ENCODE measurements at regions not wholly inside any gene's neighbourhood (a gene's known extent, or its start where the extent isn't known, plus 50 kb on each side); places are given as distances from the start of the nearest gene placed in this dataset.

DNA sequence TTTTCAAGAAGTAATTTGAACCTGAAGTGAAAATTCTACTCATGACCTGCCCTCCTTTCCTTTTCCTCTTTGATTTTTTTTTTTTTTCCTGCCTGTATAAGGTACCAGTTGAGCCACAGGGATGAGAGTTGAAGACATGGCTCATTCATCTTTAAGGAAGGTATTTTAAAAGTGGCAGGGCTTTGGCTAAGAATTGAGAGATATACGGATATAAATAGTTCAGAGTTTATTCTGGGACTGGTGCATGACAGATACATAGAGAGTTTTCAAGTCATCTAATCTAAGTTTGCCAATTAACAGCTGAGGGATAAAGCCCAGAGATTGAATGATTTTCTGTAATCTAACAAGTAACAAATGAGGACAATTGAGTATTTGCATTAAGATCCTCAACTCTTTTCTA, 69.8 kb downstream of the BTBD3 start:
- POLR2A ChIA-PET: no interaction called here
- H3K36me3 ChIP-seq (replicated peaks in 1 of 2; ENCODE audit: control extremely low read depth in 1 of 2, control insufficient read depth in 1 of 2, extremely low read depth in 1 of 2, insufficient read depth in 2 of 2, low read length in 1 of 2): no peaks in the 10 kb centered on the region
- H2AFZ ChIP-seq (ENCODE audit: insufficient read depth, low read depth, low read length, poor library complexity, severe bottlenecking): no peak overlapping the region
- H3K4me3 ChIP-seq (ENCODE audit: control extremely low read depth in 1 of 5, extremely low read depth in 1 of 5, insufficient read depth in 1 of 5, low read depth in 2 of 5, low read length in 4 of 5): no peak overlapping the region
- no CpG with 5 or more reads among the region's 1 CpG for WGBS (ENCODE audit: insufficient coverage)
- H3K4me1 ChIP-seq (ENCODE audit: control insufficient read depth in 2 of 2, insufficient read depth in 2 of 2, low read length in 2 of 2): no peaks in the 10 kb centered on the region
- no peak for DNase-seq
- H3K27me3 ChIP-seq (replicated peaks in 1 of 4; ENCODE audit: control extremely low read depth in 1 of 4, control insufficient read depth in 3 of 4, insufficient read depth in 4 of 4, low read length in 3 of 4): no peaks in the 10 kb centered on the region
- H3K27ac ChIP-seq (ENCODE audit: low read length in 2 of 2): no peak overlapping the region
- no peaks in the 10 kb centered on the region for H4K20me1 ChIP-seq (ENCODE audit: control insufficient read depth, insufficient read depth, low read length, poor library complexity, severe bottlenecking)
- no peak overlapping the region for H3K27ac Mint-ChIP-seq
- ATAC-seq (ENCODE audit: low read depth): no peak
- no peaks in the 10 kb centered on the region for H3K9me3 ChIP-seq (ENCODE audit: control extremely low read depth in 1 of 3, control insufficient read depth in 2 of 3, insufficient read depth in 1 of 3, low read length in 2 of 3)
- no peak overlapping the region for H3K4me3 Mint-ChIP-seq
- no peaks in the 10 kb centered on the region for H3K9me3 Mint-ChIP-seq (ENCODE audit: insufficient read depth)
- H3K9ac ChIP-seq (ENCODE audit: low read length): no peak overlapping the region
- CTCF ChIA-PET: no interaction called here
- TF ChIP-seq, protein P1, sequence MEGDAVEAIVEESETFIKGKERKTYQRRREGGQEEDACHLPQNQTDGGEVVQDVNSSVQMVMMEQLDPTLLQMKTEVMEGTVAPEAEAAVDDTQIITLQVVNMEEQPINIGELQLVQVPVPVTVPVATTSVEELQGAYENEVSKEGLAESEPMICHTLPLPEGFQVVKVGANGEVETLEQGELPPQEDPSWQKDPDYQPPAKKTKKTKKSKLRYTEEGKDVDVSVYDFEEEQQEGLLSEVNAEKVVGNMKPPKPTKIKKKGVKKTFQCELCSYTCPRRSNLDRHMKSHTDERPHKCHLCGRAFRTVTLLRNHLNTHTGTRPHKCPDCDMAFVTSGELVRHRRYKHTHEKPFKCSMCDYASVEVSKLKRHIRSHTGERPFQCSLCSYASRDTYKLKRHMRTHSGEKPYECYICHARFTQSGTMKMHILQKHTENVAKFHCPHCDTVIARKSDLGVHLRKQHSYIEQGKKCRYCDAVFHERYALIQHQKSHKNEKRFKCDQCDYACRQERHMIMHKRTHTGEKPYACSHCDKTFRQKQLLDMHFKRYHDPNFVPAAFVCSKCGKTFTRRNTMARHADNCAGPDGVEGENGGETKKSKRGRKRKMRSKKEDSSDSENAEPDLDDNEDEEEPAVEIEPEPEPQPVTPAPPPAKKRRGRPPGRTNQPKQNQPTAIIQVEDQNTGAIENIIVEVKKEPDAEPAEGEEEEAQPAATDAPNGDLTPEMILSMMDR (IDR thresholded peaks at IDR 0.05): no peak
- TF ChIP-seq EZH2 (IDR thresholded peaks at IDR 0.05; ENCODE audit: borderline replicate concordance, insufficient read depth, low read depth, low read length, poor library complexity, severe bottlenecking): no peak
- no peaks in the 10 kb centered on the region for H3K4me1 Mint-ChIP-seq
- no peaks in the 10 kb centered on the region for H3K79me2 ChIP-seq (ENCODE audit: control insufficient read depth, insufficient read depth, low read length)
- no peak overlapping the region for H3K4me2 ChIP-seq (replicated peaks; ENCODE audit: low read depth, low read length, poor library complexity, severe bottlenecking)
- intact Hi-C loops (cut with micrococcal nuclease): no loop called here
- H3K27me3 Mint-ChIP-seq: no peaks in the 10 kb centered on the region

GRCh38 chr20:11989018-11989771, 71.5 kb downstream of the BTBD3 start:
- Histone ChIP-seq H2AFZ (ENCODE audit: insufficient read depth, low read depth, low read length, poor library complexity, severe bottlenecking) (no peak overlapping the region), H3K27me3 (replicated peaks in 1 of 4; ENCODE audit: control extremely low read depth in 1 of 4, control insufficient read depth in 3 of 4, insufficient read depth in 4 of 4, low read length in 3 of 4) (no peaks in the 10 kb centered on the region), H3K27ac (ENCODE audit: low read length in 2 of 2) (no peak overlapping the region), H3K9me3 (ENCODE audit: control extremely low read depth in 1 of 3, control insufficient read depth in 2 of 3, insufficient read depth in 1 of 3, low read length in 2 of 3) (no peaks in the 10 kb centered on the region), H3K9ac (ENCODE audit: low read length) (no peak overlapping the region), H3K36me3 (replicated peaks in 1 of 2; ENCODE audit: control extremely low read depth in 1 of 2, control insufficient read depth in 1 of 2, extremely low read depth in 1 of 2, insufficient read depth in 2 of 2, low read length in 1 of 2) (no peaks in the 10 kb centered on the region), H3K4me2 (replicated peaks; ENCODE audit: low read depth, low read length, poor library complexity, severe bottlenecking) (no peak overlapping the region), H3K4me3 (ENCODE audit: control extremely low read depth in 1 of 5, extremely low read depth in 1 of 5, insufficient read depth in 1 of 5, low read depth in 2 of 5, low read length in 4 of 5) (no peak overlapping the region), H4K20me1 (ENCODE audit: control insufficient read depth, insufficient read depth, low read length, poor library complexity, severe bottlenecking) (no peaks in the 10 kb centered on the region), H3K4me1 (ENCODE audit: control insufficient read depth in 2 of 2, insufficient read depth in 2 of 2, low read length in 2 of 2) (no peaks in the 10 kb centered on the region), H3K79me2 (ENCODE audit: control insufficient read depth, insufficient read depth, low read length) (no peaks in the 10 kb centered on the region)
- ATAC-seq (ENCODE audit: low read depth) (no peak), DNase-seq (no peak)
- TF ChIP-seq, protein P1 (IDR thresholded peaks at IDR 0.05): no peak
- no peak for TF ChIP-seq EZH2 (IDR thresholded peaks at IDR 0.05; ENCODE audit: borderline replicate concordance, insufficient read depth, low read depth, low read length, poor library complexity, severe bottlenecking)
- no peak overlapping the region for H3K27ac Mint-ChIP-seq
- CTCF ChIA-PET: no interaction called here
- no peaks in the 10 kb centered on the region for H3K4me1 Mint-ChIP-seq
- intact Hi-C loops (cut with micrococcal nuclease): no loop called here
- POLR2A ChIA-PET: no interaction called here
- H3K4me3 Mint-ChIP-seq: no peak overlapping the region
- H3K9me3 Mint-ChIP-seq (ENCODE audit: insufficient read depth): no peaks in the 10 kb centered on the region
- H3K27me3 Mint-ChIP-seq: no peaks in the 10 kb centered on the region
- 100% methylated on average over 6 of the region's 7 CpGs for WGBS (ENCODE audit: insufficient coverage)

Measured in B cell (primary cell).